ENCODE measurements at regions not wholly inside any gene's neighbourhood (a gene's known extent, or its start where the extent isn't known, plus 50 kb on each side); places are given as distances from the start of the nearest gene placed in this dataset.

DNA sequence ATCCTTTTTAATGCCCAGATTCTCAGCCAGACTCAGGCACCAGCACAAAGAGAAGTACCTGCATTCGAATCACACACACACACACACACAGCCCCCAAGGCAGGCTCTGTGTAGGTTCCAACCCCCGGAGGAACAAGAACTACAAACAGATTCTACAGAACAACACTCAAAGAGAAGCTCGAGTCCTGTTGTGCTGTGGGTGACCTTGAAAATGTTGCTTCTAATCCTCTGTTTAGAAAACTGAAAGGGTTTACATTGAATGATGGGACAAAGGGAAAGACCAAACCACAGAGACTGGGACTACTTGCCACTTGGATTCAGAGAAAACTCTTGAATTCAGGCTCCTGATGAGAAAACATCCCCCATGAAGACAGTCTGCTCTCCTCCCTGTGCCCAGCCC lies 568.8 kb upstream of the C16orf82 start:
- TF ChIP-seq POLR2A (IDR thresholded peaks at IDR 0.05; ENCODE audit: borderline replicate concordance, extremely low read depth, insufficient read depth, insufficient read length) (no peak), CTCF (IDR thresholded peaks at IDR 0.05 in 2 of 3, conservative IDR thresholded peaks at IDR 0.05 in 1 of 3; ENCODE audit: borderline replicate concordance in 1 of 3, insufficient read depth in 1 of 3, low read depth in 2 of 3, low read length in 2 of 3) (no peak), YY1 (IDR thresholded peaks at IDR 0.05; ENCODE audit: extremely low read depth, insufficient replicate concordance, low read depth, low read length) (no peak), POLR2AphosphoS5 (IDR thresholded peaks at IDR 0.05; ENCODE audit: low read depth, low read length) (no peak), EZH2phosphoT487 (IDR thresholded peaks at IDR 0.05; ENCODE audit: borderline replicate concordance) (no peak), TCF7L2 (IDR thresholded peaks at IDR 0.05; ENCODE audit: borderline replicate concordance, extremely low read depth, insufficient read depth, insufficient read length) (no peak), ZNF274 (IDR thresholded peaks at IDR 0.05; ENCODE audit: low read depth, low read length) (no peak), EZH2 (IDR thresholded peaks at IDR 0.05) (no peak), SP1 (IDR thresholded peaks at IDR 0.05; ENCODE audit: low read depth) (no peak), FOSL1 (IDR thresholded peaks at IDR 0.05; ENCODE audit: low read depth) (no peak), REST (IDR thresholded peaks at IDR 0.05; ENCODE audit: low read depth) (no peak), MAX (IDR thresholded peaks at IDR 0.05) (no peak), RAD21 (IDR thresholded peaks at IDR 0.05; ENCODE audit: low read depth) (no peak)
